HepG2 (cell line): ENCODE measurements at regions not wholly inside any gene's neighbourhood (a gene's known extent, or its start where the extent isn't known, plus 50 kb on each side); places are given as distances from the start of the nearest gene placed in this dataset.

Source experiments
- ATAC-seq: fragments of 200-7000 bp; cut with Tn5 transposase; 3 replicates; pipeline ENCODE4 v1.9.1; 2020; ENCODE audit warnings: mild to moderate bottlenecking, moderate library complexity
- BruUV-seq: library from RNA; stranded (reverse); fragments of 400-500 nt; replicated peaks from 2 replicates; lab custom pipeline; 2021; lab: Mats Ljungman, UMichigan
- CTCF ChIA-PET: fragments of 300-600 bp; formaldehyde crosslinking; extraction: SDS; loops from one replicate; lab custom pipeline; 2021; ENCODE audit warnings: low total read pairs, inconsistent platforms, low intra/inter-chr PET ratio; lab: Yijun Ruan, JAX
- POLR2A ChIA-PET: fragments of 350-600 bp; sonication (Branson Sonifier 250); formaldehyde crosslinking; loops from one replicate; lab custom pipeline; 2020; ENCODE audit warnings: antibody characterized with exemption, inconsistent platforms; lab: Yijun Ruan, JAX
- DNase-seq: peaks from one replicate; pipeline ENCODE4 v3.0.0-alpha.2; 2015; ENCODE audit warnings: low spot score
- FAIRE-seq: peaks from 3 replicates; lab custom pipeline; 2011; peaks lifted over from hg19 to GRCh38; lab: Jason Lieb, UNC
- H2AFZ ChIP-seq: one replicate; pipeline ENCODE4 v1.6.1; 2011; ENCODE audit warnings: low read length, inconsistent platforms
- H3K27ac ChIP-seq: fragments of 300-600 bp; 3 replicates; pipeline ENCODE4 v1.8.0; 2011; ENCODE audit warnings: mixed run types, mild to moderate bottlenecking, mixed read lengths, low read length, inconsistent platforms; ENCODE audit not compliant: insufficient read depth; ENCODE audit errors: extremely low read length
- H3K27me3 ChIP-seq, 2 experiments: fragments of 200-600 bp in 1 of 2; 2 replicates in 1 of 2; 3 replicates in 1 of 2; pipeline versions ENCODE4 v1.6.0 to v1.8.0; 2011; ENCODE audit warnings: low read length in 2 of 2, mild to moderate bottlenecking in 2 of 2, moderate library complexity in 2 of 2, inconsistent platforms in 1 of 2; ENCODE audit not compliant: insufficient read depth in 2 of 2, control insufficient read depth in 1 of 2
- H3K36me3 ChIP-seq, 2 experiments: fragments of 200-600 bp in 1 of 2; replicated peaks in 1 of 2; 2 replicates in 1 of 2; 3 replicates in 1 of 2; pipeline versions ENCODE4 v1.5.1 to v1.8.0; 2011; ENCODE audit warnings: low read length in 2 of 2, inconsistent platforms in 1 of 2; ENCODE audit not compliant: insufficient read depth in 2 of 2, control insufficient read depth in 1 of 2
- H3K4me1 ChIP-seq: 2 replicates; pipeline ENCODE4 v1.5.1; 2012; ENCODE audit warnings: low read length, inconsistent platforms; ENCODE audit not compliant: insufficient read depth
- H3K4me2 ChIP-seq: 2 replicates; pipeline ENCODE4 v1.6.0; 2011; ENCODE audit warnings: low read depth, low read length, inconsistent platforms
- H3K4me3 ChIP-seq, 3 experiments: fragments of 200-600 bp in 1 of 3; sonication (generic), shearing (Covaris generic) in 1 of 3; replicated peaks in 1 of 3; 2 replicates each; pipeline ENCODE4 v1.5.1; 2011 to 2016; ENCODE audit warnings: low read length in 3 of 3, inconsistent platforms in 2 of 3, low read depth in 2 of 3, mild to moderate bottlenecking in 2 of 3, control low read depth in 1 of 3, mixed read lengths in 1 of 3; ENCODE audit not compliant: insufficient read depth in 1 of 3
- H3K79me2 ChIP-seq: one replicate; pipeline ENCODE4 v1.6.1; 2011; ENCODE audit warnings: low read length, inconsistent platforms; ENCODE audit not compliant: insufficient read depth
- H3K9ac ChIP-seq: 2 replicates; pipeline ENCODE4 v1.6.0; 2011; ENCODE audit warnings: mild to moderate bottlenecking, low read depth, low read length, inconsistent platforms; ENCODE audit not compliant: insufficient read depth
- H3K9me3 ChIP-seq: 2 replicates; pipeline ENCODE4 v1.5.1; 2012; ENCODE audit warnings: mild to moderate bottlenecking, low read length
- H4K20me1 ChIP-seq: 2 replicates; pipeline ENCODE4 v1.6.0; 2011; ENCODE audit warnings: inconsistent platforms, mild to moderate bottlenecking, low read length, moderate library complexity; ENCODE audit not compliant: insufficient read depth
- ARNTL ChIP-seq: sonication (generic); formaldehyde crosslinking; IDR thresholded peaks from 2 replicates; pipeline ENCODE4 v1.4.0; 2020; ENCODE audit warnings: mild to moderate bottlenecking, missing genetic modification reagents
- HOXA7 ChIP-seq: sonication (generic); formaldehyde crosslinking; IDR thresholded peaks from 2 replicates; pipeline ENCODE4 v1.8.1; 2022; ENCODE audit warnings: mild to moderate bottlenecking, missing genetic modification reagents, moderate library complexity
- MAFF ChIP-seq: IDR thresholded peaks from 2 replicates; pipeline ENCODE4 v1.6.1; 2011; ENCODE audit warnings: low read depth, low read length, improper control_type of control experiment
- MAFG ChIP-seq: sonication (generic); formaldehyde crosslinking; IDR thresholded peaks from 2 replicates; pipeline ENCODE4 v1.5.1; 2020; ENCODE audit warnings: mild to moderate bottlenecking, missing genetic modification reagents
- MAFK ChIP-seq, 2 experiments: IDR thresholded peaks in 1 of 2; conservative IDR thresholded peaks in 1 of 2; 2 replicates each; pipeline ENCODE4 v1.6.1; 2011; ENCODE audit warnings: improper control_type of control experiment in 2 of 2, low read length in 2 of 2
- NFIC ChIP-seq: IDR thresholded peaks from 2 replicates; pipeline ENCODE4 v1.6.1; 2012; ENCODE audit warnings: mild to moderate bottlenecking, low read length, inconsistent platforms
- TAF1 ChIP-seq: sonication (generic); formaldehyde crosslinking; IDR thresholded peaks from 2 replicates; pipeline ENCODE4 v1.4.0; 2020; ENCODE audit warnings: missing genetic modification reagents
- TEAD2 ChIP-seq: sonication (generic); formaldehyde crosslinking; IDR thresholded peaks from 2 replicates; pipeline ENCODE4 v1.9.0; 2021; ENCODE audit warnings: missing genetic modification reagents
- ZNF30 ChIP-seq: sonication (generic); formaldehyde crosslinking; IDR thresholded peaks from 2 replicates; pipeline ENCODE4 v1.5.0; 2020; ENCODE audit warnings: mild to moderate bottlenecking, missing genetic modification reagents
- ZNF792 ChIP-seq: IDR thresholded peaks from 2 replicates; pipeline ENCODE4 v1.6.1; 2016
- ZNF816 ChIP-seq: sonication (generic); formaldehyde crosslinking; IDR thresholded peaks from 2 replicates; pipeline ENCODE4 v1.8.0; 2022; ENCODE audit warnings: missing genetic modification reagents, mild to moderate bottlenecking, borderline replicate concordance
- WGBS: methylation state at CpG from one replicate; pipeline ENCODE4 v1.1.6; 2017; ENCODE audit warnings: low lambda C conversion rate; 5-methylcytosine and 5-hydroxymethylcytosine counted together
- in situ Hi-C: cut with HindIII; loops from 2 replicates; pipeline ENCODE4 v1.10.0; 2017; ENCODE audit warnings: low pct_unique_long_range_greater_than_20kb; ENCODE audit not compliant: extremely low pct_ligation_motif_present
- intact Hi-C: fragments of 100-400 bp; cut with micrococcal nuclease; formaldehyde crosslinking; loops from one replicate; pipeline ENCODE4 v1.10.0; 2022; ENCODE audit not compliant: unreplicated experiment
- TF ChIP-seq, protein P1 (sequence below): sonication (generic); formaldehyde crosslinking; IDR thresholded peaks from 2 replicates; pipeline ENCODE4 v1.8.0; 2022; ENCODE audit warnings: mild to moderate bottlenecking, missing genetic modification reagents, moderate library complexity
- TF ChIP-seq, protein P2 (sequence below): sonication (generic); formaldehyde crosslinking; IDR thresholded peaks from 2 replicates; pipeline ENCODE4; 2020; ENCODE audit warnings: missing genetic modification reagents, mild to moderate bottlenecking, borderline replicate concordance

- H4K20me1 ChIP-seq, result no peaks in the 10 kb centered on the region
- ChIA-PET CTCF (no interaction called here), POLR2A (no interaction called here)
- H3K4me2 ChIP-seq, result no peak overlapping the region
- in situ Hi-C loops, result no loop called here
- H3K27me3 ChIP-seq, result no peaks in the 10 kb centered on the region
- H3K4me1 ChIP-seq, result no peaks in the 10 kb centered on the region
- no peak overlapping the region for H2AFZ ChIP-seq
- TF ChIP-seq, protein P1, sequence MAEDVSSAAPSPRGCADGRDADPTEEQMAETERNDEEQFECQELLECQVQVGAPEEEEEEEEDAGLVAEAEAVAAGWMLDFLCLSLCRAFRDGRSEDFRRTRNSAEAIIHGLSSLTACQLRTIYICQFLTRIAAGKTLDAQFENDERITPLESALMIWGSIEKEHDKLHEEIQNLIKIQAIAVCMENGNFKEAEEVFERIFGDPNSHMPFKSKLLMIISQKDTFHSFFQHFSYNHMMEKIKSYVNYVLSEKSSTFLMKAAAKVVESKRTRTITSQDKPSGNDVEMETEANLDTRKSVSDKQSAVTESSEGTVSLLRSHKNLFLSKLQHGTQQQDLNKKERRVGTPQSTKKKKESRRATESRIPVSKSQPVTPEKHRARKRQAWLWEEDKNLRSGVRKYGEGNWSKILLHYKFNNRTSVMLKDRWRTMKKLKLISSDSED (CRISPR knock-in tag), result no peak
- TF ChIP-seq HOXA7 (CRISPR knock-in tag) (no peak), ZNF30 (CRISPR knock-in tag) (no peak), MAFF (peak; percentile 61), MAFG (CRISPR knock-in tag) (no peak), TAF1 (CRISPR knock-in tag) (no peak), ZNF816 (CRISPR knock-in tag) (no peak), ARNTL (CRISPR knock-in tag) (no peak), ZNF792 (CRISPR knock-in tag) (no peak), TEAD2 (CRISPR knock-in tag) (no peak), NFIC (no peak), MAFK (conservative IDR thresholded peaks at IDR 0.05 in 1 of 2, IDR thresholded peaks at IDR 0.05 in 1 of 2; ENCODE audit: low read length in 2 of 2) (peak; percentile 64 to 77)
- TF ChIP-seq, protein P2, sequence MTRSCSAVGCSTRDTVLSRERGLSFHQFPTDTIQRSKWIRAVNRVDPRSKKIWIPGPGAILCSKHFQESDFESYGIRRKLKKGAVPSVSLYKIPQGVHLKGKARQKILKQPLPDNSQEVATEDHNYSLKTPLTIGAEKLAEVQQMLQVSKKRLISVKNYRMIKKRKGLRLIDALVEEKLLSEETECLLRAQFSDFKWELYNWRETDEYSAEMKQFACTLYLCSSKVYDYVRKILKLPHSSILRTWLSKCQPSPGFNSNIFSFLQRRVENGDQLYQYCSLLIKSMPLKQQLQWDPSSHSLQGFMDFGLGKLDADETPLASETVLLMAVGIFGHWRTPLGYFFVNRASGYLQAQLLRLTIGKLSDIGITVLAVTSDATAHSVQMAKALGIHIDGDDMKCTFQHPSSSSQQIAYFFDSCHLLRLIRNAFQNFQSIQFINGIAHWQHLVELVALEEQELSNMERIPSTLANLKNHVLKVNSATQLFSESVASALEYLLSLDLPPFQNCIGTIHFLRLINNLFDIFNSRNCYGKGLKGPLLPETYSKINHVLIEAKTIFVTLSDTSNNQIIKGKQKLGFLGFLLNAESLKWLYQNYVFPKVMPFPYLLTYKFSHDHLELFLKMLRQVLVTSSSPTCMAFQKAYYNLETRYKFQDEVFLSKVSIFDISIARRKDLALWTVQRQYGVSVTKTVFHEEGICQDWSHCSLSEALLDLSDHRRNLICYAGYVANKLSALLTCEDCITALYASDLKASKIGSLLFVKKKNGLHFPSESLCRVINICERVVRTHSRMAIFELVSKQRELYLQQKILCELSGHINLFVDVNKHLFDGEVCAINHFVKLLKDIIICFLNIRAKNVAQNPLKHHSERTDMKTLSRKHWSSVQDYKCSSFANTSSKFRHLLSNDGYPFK, result no peak
- TF ChIP-seq, all 625 proteins: peak for 2
- no peaks in the 10 kb centered on the region for H3K79me2 ChIP-seq
- FAIRE-seq (no peak), DNase-seq (no peak), ATAC-seq (no peak)
- H3K4me3 ChIP-seq, result no peak overlapping the region
- intact Hi-C loops, result no loop called here
- WGBS, result 9% methylated on average over 4 of the region's 4 CpGs
- no peak overlapping the region for H3K9ac ChIP-seq
- no TSS peak for BruUV-seq
- no peaks in the 10 kb centered on the region for H3K36me3 ChIP-seq
- H3K27ac ChIP-seq, result no peak overlapping the region
- H3K9me3 ChIP-seq, result no peaks in the 10 kb centered on the region
Observed at GRCh38 chr9:120294003-120294402, 286.0 kb downstream of the CDK5RAP2 start.
